RCC 7860 (cell line): ENCODE measurements at regions not wholly inside any gene's neighbourhood (a gene's known extent, or its start where the extent isn't known, plus 50 kb on each side); places are given as distances from the start of the nearest gene placed in this dataset.

Experiments
- DNase-seq: peaks from one replicate; pipeline ENCODE4 v3.0.0-alpha.2; 2015; ENCODE audit warnings: low spot score
- FAIRE-seq: peaks from 2 replicates; lab custom pipeline; 2012; peaks lifted over from hg19 to GRCh38; lab: Jason Lieb, UNC

- DNase-seq: no peak
Measured at GRCh38 chr17:70278844-70279462, 109.6 kb downstream of the KCNJ2 start.

GRCh38 chr17:70286391-70286790, 117.1 kb downstream of the KCNJ2 start:
- DNase-seq (no peak), FAIRE-seq (no peak)

More at GRCh38 chr17:70278844-70279462, 109.6 kb downstream of the KCNJ2 start:
- FAIRE-seq: no peak

- DNase-seq (no peak), FAIRE-seq (no peak)
Measured at GRCh38 chr17:70288540-70289290, 119.4 kb downstream of the KCNJ2 start.

- DNase-seq: no peak
- FAIRE-seq: no peak
Measured at GRCh38 chr17:70290770-70291169, 121.4 kb downstream of the KCNJ2 start.

GRCh38 chr17:70292366-70292765, 123.0 kb downstream of the KCNJ2 start:
- DNase-seq (no peak), FAIRE-seq (no peak)

- FAIRE-seq (peak; percentile 18), DNase-seq (peak; percentile 24)
Measured at GRCh38 chr17:70293564-70294310, 124.4 kb downstream of the KCNJ2 start.

- no peak for FAIRE-seq
- DNase-seq: no peak
Measured at GRCh38 chr17:70295329-70295728, 126.0 kb downstream of the KCNJ2 start.

- FAIRE-seq: no peak
- no peak for DNase-seq
Measured at GRCh38 chr17:70295731-70296130, 126.4 kb downstream of the KCNJ2 start.

GRCh38 chr17:70296456-70296855, 127.1 kb downstream of the KCNJ2 start:
- DNase-seq (no peak), FAIRE-seq (no peak)

GRCh38 chr17:70297397-70297796, 128.1 kb downstream of the KCNJ2 start:
- DNase-seq (no peak), FAIRE-seq (no peak)

- FAIRE-seq: no peak
- DNase-seq: no peak
Measured at GRCh38 chr17:70298929-70299531, 129.7 kb downstream of the KCNJ2 start.

GRCh38 chr17:70307430-70308225, 138.3 kb downstream of the KCNJ2 start:
- no peak for DNase-seq
- no peak for FAIRE-seq

GRCh38 chr17:70308618-70309017, 139.3 kb downstream of the KCNJ2 start:
- DNase-seq: no peak
- no peak for FAIRE-seq

GRCh38 chr17:70310221-70310672, 140.9 kb downstream of the KCNJ2 start:
- FAIRE-seq (no peak), DNase-seq (no peak)

GRCh38 chr17:70313086-70313852, 143.9 kb downstream of the KCNJ2 start:
- peak; percentile 30 for FAIRE-seq
- no peak for DNase-seq

GRCh38 chr17:70314096-70314495, 144.8 kb downstream of the KCNJ2 start:
- FAIRE-seq (no peak), DNase-seq (no peak)

GRCh38 chr17:70314506-70314905, 145.2 kb downstream of the KCNJ2 start:
- FAIRE-seq: no peak
- no peak for DNase-seq

- FAIRE-seq (no peak), DNase-seq (no peak)
Measured at GRCh38 chr17:70317421-70317820, 148.1 kb downstream of the KCNJ2 start.

- no peak for FAIRE-seq
Measured at GRCh38 chr17:70318051-70318450, 148.7 kb downstream of the KCNJ2 start.

GRCh38 chr17:70319516-70319915, 150.2 kb downstream of the KCNJ2 start:
- FAIRE-seq (no peak), DNase-seq (no peak)

More at GRCh38 chr17:70318051-70318450, 148.7 kb downstream of the KCNJ2 start:
- no peak for DNase-seq
